ENCODE measurements at regions not wholly inside any gene's neighbourhood (a gene's known extent, or its start where the extent isn't known, plus 50 kb on each side); places are given as distances from the start of the nearest gene placed in this dataset.

DNA sequence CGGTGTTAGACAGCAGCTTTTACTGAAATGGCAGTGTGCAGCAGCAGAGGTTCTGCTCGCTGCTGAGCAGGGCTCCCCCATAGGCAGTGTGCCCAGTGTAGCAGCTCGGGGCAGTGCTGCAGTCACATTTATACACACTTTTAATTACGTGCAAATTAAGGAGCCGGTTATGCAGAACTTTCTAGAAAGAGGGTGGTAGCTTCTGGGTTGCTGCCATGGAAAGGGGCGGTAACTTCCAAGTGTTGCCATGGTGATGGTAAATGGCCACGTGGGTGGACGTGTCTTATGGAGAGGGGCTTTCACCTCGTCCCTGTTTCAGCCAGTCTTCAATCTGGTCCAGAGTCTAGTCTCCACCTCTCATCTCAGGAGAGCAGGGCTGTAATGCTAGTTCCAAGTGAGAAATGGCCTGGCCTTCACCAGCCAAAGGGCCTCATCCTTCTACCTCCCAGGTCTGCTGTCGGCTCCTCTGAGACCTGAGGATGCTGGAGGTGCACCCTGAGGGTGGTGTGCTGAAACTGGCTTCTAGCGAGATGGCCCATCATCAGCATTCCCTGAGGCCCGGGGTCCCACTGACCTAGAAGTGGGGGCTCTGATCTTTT lies 180.5 kb upstream of the PMEPA1 start:
- DNase-seq, result no peak

DNA sequence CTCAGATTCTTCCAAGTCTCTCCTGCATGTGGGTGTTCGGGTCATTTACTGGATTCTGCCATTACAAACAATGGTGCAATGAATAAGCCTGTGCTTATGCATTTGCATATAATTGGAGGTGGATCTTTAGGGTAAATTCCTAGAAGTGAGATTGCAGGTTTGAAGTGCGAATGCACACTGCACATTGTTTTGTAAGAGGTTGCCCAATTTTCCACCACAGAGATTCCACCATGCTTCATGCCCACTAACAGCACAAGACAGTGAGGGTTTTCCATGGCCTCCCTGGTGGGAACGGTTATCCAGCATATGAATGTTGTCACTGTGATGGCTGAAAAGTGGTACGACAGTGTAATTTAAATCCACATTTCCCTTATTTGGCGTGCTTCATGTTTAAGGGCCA lies 178.8 kb upstream of the PMEPA1 start:
- DNase-seq, result no peak

DNA sequence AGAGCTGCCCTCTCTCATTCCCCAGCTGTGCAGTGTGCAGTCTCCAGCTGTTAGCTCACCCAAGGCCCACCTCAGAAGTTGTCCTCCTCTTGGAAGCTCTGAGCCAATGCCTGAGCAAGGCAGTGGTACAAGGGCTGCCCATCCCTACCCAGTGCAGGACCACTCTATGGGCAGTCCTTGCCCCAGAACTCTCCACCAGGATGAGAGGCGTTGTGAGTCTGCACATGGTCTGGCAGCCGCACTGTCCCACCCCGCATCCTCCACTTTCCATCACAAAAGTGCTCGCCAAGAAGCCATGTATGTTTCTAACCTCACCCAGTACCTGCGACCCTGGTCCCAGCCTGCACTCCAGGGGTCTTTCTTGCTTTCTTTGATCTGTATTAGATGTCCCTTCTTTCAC lies 175.1 kb upstream of the PMEPA1 start:
- DNase-seq, result no peak

DNA sequence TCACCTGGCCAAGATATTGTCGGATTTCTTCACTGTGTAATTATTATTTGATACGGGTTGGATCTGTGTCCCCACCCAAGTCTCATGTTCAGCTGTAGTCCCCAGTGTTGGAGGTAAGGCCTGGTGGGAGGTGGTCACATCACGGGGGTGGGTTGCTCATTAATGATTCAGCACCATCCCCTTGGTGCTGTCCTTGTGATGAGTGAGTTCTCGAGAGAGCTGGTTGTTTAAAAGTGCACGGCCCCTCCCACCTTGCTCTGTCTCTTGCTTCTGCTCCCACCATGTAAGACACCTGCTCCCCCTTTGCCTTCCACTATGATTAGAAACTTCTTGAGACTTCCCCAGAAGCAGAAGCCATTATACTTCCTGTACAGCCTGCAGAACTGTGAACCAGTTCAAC lies 173.9 kb upstream of the PMEPA1 start:
- no peak for DNase-seq

DNA sequence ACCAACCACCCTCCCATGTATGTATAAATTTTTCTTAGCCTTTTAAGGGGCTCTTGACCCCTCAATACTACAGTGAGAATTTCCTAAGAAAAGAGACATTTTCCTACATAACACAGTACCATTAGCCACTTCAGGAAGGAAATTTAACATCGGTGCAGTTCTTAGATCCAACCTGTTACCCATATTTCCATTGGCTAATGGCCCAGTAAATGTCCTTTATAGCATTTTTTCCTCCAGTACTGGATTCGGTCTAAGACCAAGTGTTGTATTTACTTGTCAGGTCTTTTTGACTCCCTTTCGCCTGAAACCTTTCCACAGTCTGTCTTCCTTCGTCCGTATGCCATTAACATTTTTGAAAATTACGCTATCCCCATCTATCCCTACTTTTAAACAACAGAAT lies 173.4 kb upstream of the PMEPA1 start:
- DNase-seq, result no peak

DNA sequence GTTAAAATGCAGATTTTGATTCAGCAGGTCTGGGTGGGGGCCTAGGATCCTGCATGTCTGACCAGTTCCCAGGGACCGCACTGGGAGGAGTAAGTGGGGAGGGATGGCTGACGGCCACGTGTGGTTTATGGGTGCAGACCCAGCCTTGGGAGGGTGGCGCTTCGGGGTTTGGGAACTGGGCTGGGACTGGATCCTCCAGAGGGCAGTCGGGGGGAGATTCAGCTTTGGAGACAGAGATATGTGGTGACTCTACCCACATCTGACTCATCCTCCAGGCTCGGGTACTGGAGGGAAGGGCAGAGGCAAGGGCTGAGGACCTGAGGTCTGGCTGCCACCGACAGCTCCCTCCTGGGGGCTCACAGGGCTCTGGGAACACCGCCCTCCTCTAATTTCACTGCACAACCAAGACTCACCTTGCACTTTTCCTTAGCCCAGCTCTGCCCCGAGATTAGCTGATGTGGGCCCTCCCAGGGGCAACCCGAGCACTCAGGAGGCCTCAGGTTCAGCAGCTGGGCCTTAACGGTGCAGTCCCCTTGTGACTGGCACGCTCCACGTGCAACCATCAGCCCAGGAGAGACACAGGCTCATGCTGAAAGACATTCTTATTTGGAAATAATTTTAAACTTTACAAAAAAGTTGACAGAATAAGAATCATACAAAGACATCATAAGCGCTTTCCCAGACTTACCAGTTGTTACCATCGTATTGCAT lies 172.8 kb upstream of the PMEPA1 start:
- no peak for DNase-seq

DNA sequence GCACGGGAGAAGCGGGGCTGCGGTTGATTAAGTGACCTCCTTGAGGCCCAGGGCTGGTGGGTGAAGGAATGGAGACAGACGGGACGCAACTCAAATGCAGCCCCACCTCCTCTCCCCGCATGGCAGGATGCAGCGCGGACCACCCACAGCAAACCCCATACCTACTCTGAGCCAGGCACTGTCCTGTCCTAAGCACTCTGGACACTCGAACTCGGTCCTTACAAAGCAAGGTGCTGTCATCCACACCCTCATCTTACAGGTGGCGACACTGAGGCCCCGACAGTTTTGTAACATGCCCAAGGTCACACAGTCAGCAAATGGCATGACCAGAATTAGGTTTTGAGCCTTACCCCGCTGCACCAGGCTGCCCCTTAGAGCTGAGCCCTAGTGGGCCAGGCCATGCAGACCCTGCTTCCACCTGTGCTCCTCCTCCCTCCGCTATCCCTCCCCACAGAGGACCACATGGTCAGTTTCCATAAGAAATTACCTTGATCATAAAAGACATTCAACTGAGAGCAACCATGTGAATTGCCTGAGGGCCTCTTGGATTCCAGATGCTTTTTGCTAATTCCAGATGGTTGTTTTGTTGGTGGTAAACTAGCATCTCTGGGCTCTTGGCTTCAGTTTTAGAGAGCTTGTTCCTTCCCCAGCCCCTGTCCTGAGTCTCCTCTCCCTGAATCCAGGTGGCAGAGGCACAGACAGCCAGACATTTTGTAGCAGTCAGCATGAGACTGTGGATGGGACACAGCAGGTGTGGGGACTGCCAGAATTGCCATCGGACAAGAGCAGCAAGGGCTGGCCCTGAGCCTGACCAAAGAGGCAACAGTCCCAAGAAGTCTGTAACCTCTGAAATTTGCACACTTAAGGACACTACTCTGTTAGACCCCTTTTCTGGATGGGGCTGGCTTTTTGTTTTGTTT lies 171.9 kb upstream of the PMEPA1 start:
- no peak for DNase-seq

DNA sequence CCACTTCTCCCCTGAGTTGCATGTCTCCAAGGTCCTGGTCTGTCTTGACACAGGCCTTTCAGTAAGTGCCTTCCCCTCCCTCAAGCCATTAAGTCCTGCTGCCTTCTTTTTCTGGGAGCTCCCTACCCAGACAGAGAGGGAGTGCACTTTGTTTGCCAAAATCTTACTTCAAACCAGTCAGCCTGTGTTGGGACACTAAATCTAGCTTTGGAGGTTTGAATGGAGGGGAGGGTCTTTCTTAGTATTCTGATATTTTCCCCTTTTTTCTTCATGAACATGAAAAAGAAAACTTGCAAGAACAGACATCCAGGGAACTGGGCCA lies 170.7 kb upstream of the PMEPA1 start:
- DNase-seq, result no peak

DNA sequence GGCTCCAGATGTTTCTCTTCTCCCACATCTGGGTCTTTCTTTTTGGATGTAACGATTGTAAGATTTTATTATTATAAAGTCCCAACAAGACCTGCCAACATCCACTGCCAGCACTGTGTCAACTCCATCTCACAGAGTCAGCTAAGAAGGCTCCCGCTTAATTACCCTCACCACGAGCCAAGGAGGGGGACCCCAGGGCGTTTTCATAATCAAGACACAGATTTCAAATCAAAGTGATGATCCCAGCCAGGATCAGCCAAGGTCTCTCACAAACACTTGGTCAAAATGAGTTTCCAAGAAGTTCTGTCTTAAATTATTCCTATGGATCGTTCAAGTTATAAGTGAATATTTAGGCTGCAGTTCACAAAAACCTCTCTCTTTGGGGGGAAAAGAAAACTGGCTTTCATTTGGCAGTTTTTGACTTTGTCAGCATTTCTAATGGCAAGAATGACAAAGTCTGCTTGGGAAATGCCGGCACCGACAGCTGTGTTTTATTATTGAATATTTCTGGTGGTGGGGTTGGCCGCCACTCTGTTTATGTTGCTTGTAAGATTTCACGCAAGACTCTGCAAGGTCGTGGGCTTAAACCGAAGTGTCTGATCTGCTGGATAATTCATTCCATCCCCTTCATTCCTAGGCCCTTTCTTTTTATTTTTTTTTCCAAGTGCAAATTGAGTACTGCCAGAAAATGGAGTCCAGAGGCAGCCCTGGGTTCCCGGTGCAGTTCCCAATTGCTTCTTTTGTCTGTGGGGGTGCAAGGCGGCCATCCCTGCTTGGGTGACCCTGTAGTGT lies 170.2 kb upstream of the PMEPA1 start:
- DNase-seq, result no peak

DNA sequence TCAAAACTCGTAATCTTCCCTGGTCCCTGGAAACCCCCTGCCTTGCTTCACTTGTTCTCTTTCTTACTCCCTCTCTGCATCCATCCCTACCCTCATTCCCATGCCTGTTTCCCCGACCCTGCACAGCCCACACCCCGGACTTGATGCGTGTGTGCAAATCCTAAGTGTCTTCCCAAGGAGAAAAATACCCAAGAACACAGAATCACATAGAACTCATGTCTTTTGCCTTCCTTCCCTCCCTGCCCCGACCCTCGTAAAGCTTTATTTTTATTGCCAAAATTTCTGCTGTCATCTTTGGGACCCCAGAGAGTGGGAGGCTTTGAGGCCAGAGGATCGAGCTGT lies 169.6 kb upstream of the PMEPA1 start:
- DNase-seq, result no peak

DNA sequence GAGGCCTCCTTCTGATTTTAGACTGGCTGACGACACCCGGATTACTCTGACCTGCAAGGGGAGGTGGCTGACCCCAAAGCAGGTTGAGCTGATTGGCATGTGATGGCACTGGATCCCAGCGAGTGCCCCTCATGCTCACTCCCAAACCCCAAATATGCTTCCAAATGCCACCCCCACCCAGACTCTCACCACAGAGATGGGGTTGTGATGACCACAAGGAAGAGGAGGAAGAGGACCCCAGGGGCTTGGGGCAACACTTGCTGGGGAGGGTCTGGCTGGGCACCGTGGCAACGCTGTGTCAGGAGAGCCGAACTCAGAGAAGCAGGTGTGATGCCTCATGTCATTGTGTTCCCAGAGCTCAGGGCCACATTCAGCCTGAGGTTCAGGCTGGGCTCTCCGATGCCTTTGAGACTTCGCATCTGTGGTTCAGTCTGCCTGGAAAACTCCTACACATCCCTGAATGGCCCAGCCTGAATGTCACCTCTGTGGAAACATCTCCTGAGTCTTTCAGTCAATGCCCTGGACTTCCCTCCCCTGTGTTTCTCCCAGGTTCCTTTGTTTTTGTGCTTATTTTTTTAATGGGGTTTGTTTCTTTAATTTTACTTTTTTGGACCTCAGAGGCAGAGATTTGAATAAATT lies 169.1 kb upstream of the PMEPA1 start:
- no peak for DNase-seq

DNA sequence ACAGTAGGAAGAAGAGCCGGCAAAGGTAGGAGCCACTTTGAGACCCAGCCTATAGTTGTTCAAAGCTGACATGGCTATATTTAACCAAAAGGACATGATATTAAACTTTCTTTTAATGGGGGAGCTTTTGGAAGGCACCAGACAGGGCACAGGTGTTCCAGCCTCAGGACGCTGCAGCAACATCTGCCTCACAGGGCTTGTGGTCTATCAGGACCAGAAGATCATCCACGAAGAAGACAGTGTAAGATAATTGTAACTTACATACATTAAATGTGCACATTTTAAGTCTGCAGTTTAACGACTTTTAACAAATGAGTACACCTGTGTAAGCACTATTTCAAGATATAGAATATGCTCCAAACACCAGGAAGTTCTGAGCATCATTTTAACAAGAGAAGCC lies 168.2 kb upstream of the PMEPA1 start:
- no peak for DNase-seq

DNA sequence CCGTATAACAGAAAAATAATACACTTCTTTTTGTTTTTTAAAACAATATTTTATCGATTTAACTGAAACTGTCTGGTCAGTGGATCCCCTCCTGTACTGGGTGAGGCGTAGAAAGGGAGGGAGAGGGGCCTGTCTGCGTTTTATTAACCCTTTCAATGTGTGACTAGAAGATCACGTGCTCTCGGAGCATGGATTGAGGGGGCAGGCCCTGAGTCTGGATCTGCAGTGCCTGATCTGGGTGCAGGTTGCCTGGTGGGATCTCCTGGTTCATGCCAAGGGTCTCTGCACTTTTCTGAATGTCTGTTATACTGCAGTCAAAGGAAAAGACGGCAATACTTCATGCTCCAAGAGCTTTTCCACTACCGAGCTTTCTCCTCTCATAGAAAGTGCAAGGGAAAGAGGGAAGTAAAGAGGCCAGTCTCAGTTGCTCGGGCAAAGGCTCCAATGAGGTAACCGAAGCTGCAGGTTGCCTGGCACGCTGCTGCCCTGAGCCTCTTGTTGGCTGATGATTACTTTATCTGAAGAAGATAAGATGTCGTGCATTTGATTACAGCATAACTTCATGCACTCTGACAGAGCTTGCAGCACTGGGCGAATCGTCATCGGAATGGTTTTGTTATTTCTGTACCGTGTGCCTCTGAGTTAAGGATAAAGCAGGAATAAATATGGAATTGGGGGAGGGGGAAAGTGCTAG lies 167.5 kb upstream of the PMEPA1 start:
- DNase-seq, result no peak

DNA sequence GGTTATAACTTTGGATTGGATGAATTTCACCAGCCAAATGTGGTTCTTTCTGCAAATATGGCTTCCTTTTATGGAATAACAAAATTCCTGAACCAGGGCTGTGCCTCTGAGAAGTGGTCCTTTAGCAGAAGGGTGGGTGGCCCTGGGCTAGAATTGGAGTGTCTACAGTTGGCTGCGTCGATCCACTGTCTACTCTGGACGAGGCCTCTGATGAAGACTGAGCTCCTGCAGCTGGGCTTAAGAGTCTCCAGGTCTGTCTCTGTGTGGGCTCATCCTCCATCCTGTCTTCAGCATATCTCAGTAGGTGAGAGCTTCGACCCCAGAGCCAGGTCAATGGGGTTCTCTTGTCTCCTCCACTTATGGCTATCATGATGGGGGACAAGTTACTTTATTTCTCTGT lies 166.3 kb upstream of the PMEPA1 start:
- DNase-seq, result no peak

DNA sequence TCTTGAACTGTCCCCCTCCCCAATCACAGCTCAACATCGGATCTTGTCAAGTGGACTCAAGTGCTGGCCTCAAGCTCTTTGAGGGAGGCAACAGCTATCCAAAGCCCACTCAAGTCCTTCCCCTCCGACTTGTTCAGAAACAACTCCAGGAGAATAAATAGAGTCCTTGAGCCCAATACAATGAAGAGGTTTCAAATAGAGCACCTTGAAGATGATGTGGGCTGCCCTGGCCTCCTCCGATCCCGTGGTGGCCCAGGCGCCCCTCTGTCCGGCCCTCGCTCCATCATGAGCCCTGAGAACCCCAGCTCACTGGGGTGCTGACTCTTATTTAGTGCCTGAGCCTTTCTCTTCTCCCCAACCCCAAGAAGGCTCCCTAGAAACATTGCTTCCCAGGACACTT lies 164.3 kb upstream of the PMEPA1 start:
- no peak for DNase-seq

DNA sequence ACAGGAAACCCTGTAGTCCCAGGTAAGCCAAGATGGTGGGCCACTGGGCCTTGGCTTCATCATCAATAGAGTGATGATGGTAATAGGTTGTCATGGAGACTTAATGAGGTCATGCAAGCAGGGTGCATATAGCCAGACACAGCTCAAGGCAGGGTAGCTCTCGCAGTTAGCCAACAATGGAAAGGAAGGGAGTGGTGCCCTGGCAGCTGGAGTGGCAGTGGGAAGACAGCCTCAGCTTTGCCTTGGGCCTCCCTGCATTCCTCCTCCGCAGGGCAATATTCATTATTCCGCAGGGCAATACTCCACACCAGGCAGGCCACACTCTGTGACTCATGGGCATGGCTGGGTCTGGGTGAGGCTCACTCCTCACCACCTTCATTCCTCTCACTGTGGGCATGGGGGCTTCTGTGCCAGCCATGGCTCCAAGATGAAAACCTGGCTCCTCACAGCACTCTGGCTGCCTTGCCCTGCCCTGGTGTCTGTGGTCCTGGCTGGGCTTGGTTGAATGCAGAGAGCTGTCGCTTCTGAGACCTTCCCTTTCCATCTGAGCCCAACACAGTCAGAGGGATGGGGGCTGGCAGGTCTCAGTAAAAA lies 163.1 kb upstream of the PMEPA1 start:
- DNase-seq, result no peak

DNA sequence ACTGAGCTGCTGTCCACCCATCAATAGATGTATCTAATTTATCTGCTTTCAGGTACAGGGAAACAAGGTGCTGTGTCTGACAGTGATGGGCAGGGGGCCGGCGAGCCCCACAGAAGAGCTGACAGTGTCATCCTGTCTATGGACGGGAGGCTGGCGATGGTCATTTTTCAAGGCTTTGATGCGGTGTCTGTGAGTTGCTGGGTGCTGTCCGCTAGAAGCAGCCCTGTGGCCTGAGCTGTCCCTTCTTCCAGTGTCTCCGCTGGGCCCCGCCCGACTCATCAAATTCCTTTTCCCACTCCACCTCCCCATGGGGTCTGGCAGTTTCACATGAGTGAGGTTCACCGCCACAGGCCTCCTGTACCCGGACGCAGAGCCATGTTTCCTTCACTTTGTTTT lies 161.4 kb upstream of the PMEPA1 start:
- DNase-seq, result no peak

DNA sequence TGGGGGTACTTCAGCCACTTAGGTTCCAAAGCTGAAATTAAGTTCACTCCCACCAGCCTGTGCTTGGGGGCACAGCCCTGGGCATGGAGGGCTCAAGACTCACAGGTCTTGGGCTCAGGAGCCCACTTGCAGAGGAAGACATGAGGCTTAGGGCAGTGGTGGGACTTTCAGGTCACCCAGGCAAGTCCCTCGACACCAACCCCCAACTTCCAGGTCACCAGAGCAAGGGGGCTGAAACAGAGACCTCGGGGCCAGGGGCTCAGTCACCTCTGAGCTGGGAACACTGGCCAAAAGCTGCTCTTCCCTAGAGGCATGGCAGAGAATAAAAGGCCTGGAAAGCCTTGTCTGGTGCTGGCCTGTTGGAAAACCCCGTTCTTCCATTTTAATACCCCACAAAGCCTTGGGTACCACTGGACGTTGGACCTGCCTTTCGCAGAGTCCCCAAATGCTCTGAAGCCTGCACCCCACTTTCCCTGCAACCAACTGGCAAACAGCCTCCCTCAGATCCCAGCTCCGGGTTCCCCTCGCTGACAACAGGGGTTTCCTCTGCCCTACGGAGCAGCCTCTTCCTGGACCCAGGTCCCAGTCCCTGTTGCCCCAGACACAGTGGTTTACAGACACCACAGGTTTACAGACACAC lies 160.9 kb upstream of the PMEPA1 start:
- DNase-seq, result no peak

DNA sequence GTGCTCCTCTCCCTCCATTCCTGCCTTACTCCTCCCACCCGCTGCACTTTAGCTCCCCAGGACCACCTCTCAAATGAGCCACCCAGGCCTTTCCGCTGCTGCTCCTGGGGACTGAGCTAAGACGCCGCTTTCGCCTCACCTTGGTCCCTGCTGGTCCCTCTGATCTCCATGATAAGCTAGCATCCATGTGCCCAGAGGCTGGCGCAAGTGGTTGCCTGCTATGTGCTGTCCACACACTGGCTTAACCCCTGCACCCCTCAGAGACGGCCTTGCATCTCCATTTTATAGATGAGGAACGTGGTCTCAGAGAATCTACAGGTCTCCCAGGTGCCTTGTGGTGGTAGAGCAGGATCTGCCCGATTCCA lies 160.1 kb upstream of the PMEPA1 start:
- no peak for DNase-seq

DNA sequence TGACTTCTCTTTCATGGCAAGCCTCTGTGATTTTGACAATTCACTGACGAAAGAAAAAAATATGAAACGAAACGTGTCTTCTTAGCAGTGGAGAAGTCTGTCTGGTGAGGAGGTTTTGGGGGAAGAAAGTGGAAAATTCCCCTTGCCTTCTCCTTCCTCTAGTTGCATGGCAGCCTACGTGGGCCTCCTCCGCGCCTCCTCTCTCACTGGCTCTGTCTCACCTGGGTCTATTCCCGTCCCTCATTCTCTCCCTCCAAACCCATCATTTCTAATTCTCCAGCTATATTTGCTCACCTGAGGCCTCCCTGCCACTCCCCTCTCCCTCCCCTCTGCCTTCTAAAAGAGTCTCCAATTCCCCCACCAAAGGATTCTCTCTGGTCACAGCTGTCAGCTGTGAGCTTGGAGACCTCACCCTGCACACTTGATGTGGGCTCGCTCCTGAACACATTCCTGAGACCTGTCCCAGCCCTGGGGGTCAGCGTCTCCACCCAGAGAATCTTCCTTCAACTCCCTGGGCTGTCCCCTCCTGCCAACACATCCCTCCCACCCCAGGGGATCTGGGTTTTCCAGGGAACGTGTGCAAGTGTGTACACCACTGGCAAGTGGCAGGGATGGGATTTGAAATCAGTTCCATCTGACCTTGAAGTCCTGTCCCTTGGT lies 159.6 kb upstream of the PMEPA1 start:
- DNase-seq, result no peak

DNA sequence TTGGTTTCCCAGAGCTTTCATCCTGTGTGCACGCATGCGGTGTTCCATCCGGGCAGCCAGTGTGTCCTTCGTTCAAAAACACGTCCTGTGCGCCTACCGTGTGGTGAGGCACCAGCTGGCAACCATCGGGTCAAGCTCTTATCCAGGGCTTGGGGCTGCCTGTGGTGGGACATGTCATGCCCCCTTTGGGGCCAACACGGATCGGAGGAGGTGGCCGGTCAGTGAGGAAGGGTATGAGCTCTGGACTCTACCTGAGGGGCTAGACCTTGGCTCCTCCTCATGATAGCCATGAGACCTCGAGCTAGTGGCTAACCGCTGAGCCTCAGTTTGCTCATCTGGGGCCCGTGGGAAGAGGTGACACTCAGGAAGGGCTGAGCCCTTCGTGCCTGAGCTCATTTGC lies 158.5 kb upstream of the PMEPA1 start:
- DNase-seq, result no peak
